Endothelial cell (in vitro differentiated cells): ENCODE measurements at regions not wholly inside any gene's neighbourhood (a gene's known extent, or its start where the extent isn't known, plus 50 kb on each side); places are given as distances from the start of the nearest gene placed in this dataset.

Experiments used
- DNase-seq: peaks from one replicate; pipeline ENCODE4 v3.0.0; 2021; ENCODE audit warnings: low spot score
- H3K27ac Mint-ChIP-seq: one replicate; pipeline ENCODE4 v1.8.0; 2021; ENCODE audit warnings: mixed read lengths, inconsistent platforms; ENCODE audit not compliant: unreplicated experiment
- H3K27me3 Mint-ChIP-seq: one replicate; pipeline ENCODE4 v1.8.0; 2021; ENCODE audit warnings: mild to moderate bottlenecking, moderate library complexity, mixed read lengths, inconsistent platforms; ENCODE audit not compliant: unreplicated experiment
- H3K36me3 Mint-ChIP-seq: one replicate; pipeline ENCODE4 v1.8.0; 2021; ENCODE audit warnings: mild to moderate bottlenecking, low read depth, mixed read lengths, inconsistent platforms; ENCODE audit not compliant: unreplicated experiment
- H3K4me1 Mint-ChIP-seq: one replicate; pipeline ENCODE4 v1.8.0; 2021; ENCODE audit warnings: mild to moderate bottlenecking, mixed read lengths, inconsistent platforms; ENCODE audit not compliant: unreplicated experiment
- H3K4me3 Mint-ChIP-seq: one replicate; pipeline ENCODE4 v1.8.0; 2021; ENCODE audit warnings: mild to moderate bottlenecking, mixed read lengths, inconsistent platforms; ENCODE audit not compliant: unreplicated experiment
- H3K9me3 Mint-ChIP-seq: one replicate; pipeline ENCODE4 v1.8.0; 2021; ENCODE audit warnings: mixed read lengths, inconsistent platforms; ENCODE audit not compliant: unreplicated experiment
- CTCF ChIP-seq: fragments of 200-600 bp; sonication (generic); IDR thresholded peaks from one replicate; pipeline ENCODE4 v1.5.0; 2021; ENCODE audit warnings: antibody characterized with exemption; ENCODE audit not compliant: unreplicated experiment

GRCh38 chr17:70796757-70797156 lies 627.4 kb downstream of the KCNJ2 start:
- no peaks in the 10 kb centered on the region for H3K27me3 Mint-ChIP-seq
- TF ChIP-seq CTCF: no peak
- H3K4me3 Mint-ChIP-seq: no peak overlapping the region
- H3K27ac Mint-ChIP-seq: no peak overlapping the region
- no peaks in the 10 kb centered on the region for H3K36me3 Mint-ChIP-seq
- DNase-seq: no peak
- H3K4me1 Mint-ChIP-seq: no peaks in the 10 kb centered on the region
- H3K9me3 Mint-ChIP-seq: peaks cover 5% of the 10 kb centered on the region

- Mint-ChIP-seq H3K27ac (no peak overlapping the region), H3K9me3 (peaks cover 5% of the 10 kb centered on the region), H3K4me1 (no peaks in the 10 kb centered on the region), H3K27me3 (no peaks in the 10 kb centered on the region), H3K4me3 (no peak overlapping the region), H3K36me3 (no peaks in the 10 kb centered on the region)
- no peak for DNase-seq
- no peak for TF ChIP-seq CTCF
Measured at GRCh38 chr17:70797166-70797565, 627.8 kb downstream of the KCNJ2 start.

- no peaks in the 10 kb centered on the region for H3K9me3 Mint-ChIP-seq
- H3K27me3 Mint-ChIP-seq: peaks cover 3% of the 10 kb centered on the region
- TF ChIP-seq CTCF: no peak
Measured at GRCh38 chr17:70804161-70804560, 634.8 kb downstream of the KCNJ2 start.

GRCh38 chr17:70808596-70808995 lies 639.3 kb downstream of the KCNJ2 start:
- H3K4me3 Mint-ChIP-seq: no peak overlapping the region
- no peak overlapping the region for H3K27ac Mint-ChIP-seq
- peaks cover 3% of the 10 kb centered on the region for H3K27me3 Mint-ChIP-seq
- no peaks in the 10 kb centered on the region for H3K36me3 Mint-ChIP-seq
- no peaks in the 10 kb centered on the region for H3K4me1 Mint-ChIP-seq
- DNase-seq: no peak
- TF ChIP-seq CTCF: peak; percentile 60
- no peaks in the 10 kb centered on the region for H3K9me3 Mint-ChIP-seq

More at GRCh38 chr17:70804161-70804560, 634.8 kb downstream of the KCNJ2 start:
- no peaks in the 10 kb centered on the region for H3K36me3 Mint-ChIP-seq
- no peak overlapping the region for H3K4me3 Mint-ChIP-seq
- H3K27ac Mint-ChIP-seq: no peak overlapping the region
- H3K4me1 Mint-ChIP-seq: no peaks in the 10 kb centered on the region
- no peak for DNase-seq

GRCh38 chr17:70810609-70811008 lies 641.3 kb downstream of the KCNJ2 start:
- no peaks in the 10 kb centered on the region for H3K36me3 Mint-ChIP-seq
- no peak overlapping the region for H3K27ac Mint-ChIP-seq
- H3K4me3 Mint-ChIP-seq: no peak overlapping the region
- H3K4me1 Mint-ChIP-seq: no peaks in the 10 kb centered on the region
- H3K27me3 Mint-ChIP-seq: peaks cover 2% of the 10 kb centered on the region
- DNase-seq: no peak
- no peaks in the 10 kb centered on the region for H3K9me3 Mint-ChIP-seq
- TF ChIP-seq CTCF: no peak
